ENCODE measurements at regions not wholly inside any gene's neighbourhood (a gene's known extent, or its start where the extent isn't known, plus 50 kb on each side); places are given as distances from the start of the nearest gene placed in this dataset.

- DNase-seq (ENCODE audit: low read depth) = no peak
Measured at GRCh38 chr15:58329781-58330671, 101.8 kb upstream of the LIPC start.

DNA sequence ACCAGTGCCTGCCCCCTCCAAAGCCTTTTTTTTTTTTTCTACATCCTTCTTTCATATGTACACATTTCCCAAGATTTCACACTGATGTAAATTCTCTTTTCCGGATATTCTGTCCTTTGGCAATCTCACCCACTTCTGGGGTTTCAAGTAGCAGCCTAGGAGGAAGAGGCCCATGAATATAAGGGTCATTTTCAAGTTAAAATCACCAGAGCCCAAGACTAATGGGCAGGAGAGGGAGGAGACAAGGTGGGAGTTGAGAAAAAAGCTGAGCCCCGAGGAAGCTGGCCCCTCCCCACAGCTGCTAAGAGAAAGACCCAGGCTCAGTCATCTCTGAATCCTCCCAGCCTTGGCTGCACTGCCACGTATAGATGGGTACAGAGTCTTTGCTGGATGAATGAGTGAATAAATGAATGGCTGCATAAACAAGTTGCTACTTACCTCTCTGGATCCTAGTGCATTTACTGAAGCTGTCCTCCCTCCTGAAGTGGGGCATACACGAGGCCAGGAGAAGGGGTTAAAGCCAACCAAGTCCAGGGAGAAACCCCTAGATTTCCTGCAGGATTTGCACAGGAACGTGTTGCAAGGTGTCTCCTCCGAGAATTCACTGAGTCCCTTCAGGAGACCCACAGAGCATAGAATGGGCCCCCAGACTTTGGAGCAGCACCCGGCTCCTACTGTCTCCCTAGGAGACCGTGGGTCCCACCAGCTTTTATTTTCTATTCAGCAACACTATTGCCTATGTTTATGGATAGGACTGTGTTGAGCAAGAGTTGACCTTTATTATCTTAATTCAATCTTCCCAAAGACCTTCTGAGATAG is 100.8 kb upstream of the LIPC start:
- no peak for DNase-seq (ENCODE audit: low read depth)

DNA sequence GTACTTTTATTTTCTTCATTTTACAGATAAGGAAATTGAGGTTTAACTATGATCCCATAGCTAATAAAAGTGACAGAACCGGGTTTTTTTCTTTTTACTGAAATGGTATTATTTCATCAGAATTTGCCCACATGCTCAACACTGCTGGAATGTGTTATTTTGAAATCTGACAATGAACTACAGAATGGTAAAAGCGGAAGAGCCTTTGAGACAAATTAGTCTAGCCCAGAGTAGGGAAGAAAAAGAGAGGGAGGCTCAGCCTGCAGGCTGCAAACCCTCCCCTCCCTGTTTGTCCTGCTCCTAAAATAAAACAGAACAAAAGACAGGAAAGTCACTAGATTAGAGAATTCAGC is 100.3 kb upstream of the LIPC start:
- no peak for DNase-seq (ENCODE audit: low read depth)

DNA sequence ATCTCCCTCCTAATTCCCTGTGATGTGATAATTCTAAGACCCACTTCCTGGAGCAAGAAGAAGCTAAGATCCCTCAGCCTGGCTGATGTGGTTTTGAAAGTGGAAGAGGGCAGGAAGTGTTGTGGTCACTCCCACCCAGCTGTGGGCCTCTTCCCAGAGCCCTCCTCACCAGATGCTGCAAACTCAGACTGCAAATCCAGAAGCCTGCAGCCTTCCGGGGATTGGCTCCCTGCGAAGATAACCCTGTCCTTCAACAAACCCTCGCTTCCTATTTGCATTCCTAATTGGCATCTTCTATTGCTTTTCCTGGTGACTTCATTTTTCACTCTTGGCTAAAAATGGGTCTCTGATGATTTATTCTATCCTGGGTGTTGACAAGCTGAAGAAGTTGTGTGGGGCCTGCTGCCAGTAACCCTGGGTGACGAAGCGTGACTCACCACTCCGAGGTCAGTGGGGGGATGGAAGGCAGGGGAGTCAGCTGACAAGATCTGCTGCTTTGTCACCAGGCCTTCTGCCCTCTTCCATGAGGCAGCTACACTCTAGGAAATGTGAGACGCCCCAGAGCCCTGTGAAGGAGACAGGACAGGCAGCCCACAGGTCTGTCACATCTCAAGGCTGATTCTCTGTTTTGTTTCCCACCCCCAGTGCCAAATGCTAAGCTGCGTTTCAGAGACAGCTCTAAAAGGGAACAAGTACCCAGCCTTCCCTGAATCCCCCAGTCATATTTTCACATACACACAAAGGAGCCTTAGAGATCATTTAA is 99.7 kb upstream of the LIPC start:
- DNase-seq (ENCODE audit: low read depth) = peak; percentile 86

- DNase-seq (ENCODE audit: low read depth) = no peak
Measured at GRCh38 chr15:58332676-58333400, 99.0 kb upstream of the LIPC start.

- DNase-seq (ENCODE audit: low read depth) = no peak
Measured at GRCh38 chr15:58334803-58335202, 97.0 kb upstream of the LIPC start.

DNA sequence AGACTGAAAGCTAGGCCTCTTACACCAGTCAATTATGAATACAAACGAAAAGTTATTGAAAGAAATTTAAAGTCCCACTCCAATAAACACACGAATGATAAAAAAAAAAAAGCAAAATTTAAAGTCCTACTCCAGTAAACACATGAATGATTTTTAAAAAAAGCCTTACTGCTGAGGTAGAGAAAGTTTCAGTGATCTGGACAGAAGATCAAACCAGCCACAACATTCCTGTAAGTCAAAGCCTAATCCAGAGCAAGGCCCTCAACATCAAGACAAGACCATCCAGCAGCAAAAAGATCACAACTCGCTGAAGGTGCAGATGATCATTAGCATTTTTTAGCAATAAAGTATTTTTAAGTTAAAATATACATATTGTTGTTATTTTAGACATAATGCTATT is 95.6 kb upstream of the LIPC start:
- DNase-seq (ENCODE audit: low read depth) = no peak

GRCh38 chr15:58340176-58340575 is 91.6 kb upstream of the LIPC start:
- DNase-seq (ENCODE audit: low read depth) = no peak

- no peak for DNase-seq (ENCODE audit: low read depth)
Measured at GRCh38 chr15:58342508-58342907, 89.3 kb upstream of the LIPC start.

DNA sequence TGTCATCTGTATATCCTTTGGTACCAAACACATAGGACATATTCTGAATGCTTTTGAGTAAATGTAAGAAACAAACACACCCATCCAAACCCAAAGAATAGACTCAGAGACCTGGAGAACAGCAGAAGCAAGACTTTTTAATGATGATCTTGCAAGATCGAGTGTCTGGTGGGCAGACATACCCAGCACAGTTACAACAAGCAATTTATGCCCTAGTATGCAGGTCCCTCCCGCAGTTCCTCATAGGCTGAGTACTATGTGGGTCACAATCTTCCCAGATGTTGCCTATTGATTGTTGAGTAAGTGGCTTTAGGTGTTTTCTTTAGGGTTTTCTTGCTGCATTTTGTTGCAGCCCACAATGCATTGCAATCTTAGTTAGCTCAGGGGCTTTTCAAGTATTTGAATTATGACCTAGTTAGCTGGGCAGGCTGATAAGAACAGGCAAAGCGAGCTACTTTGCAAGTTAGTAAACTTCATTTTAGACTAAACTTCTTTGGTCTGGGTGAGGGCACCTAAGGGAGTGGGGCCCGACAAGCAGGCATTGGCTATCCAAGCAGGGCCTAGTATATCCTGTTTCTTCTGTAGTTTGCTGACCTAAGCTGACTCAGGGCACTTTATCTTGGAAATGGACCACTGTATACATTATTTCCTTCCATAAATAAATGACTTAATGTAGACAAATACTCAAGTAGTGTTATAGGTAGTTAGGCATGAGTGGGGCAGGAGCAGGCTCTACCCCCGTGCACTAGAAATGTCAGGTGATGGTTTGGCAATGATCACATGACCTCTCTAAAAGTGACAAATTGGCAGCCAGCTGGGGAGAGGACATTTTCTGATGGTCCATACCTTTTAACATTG is 87.3 kb upstream of the LIPC start:
- no peak for DNase-seq (ENCODE audit: low read depth)

- no peak for DNase-seq (ENCODE audit: low read depth)
Measured at GRCh38 chr15:58346361-58346760, 85.4 kb upstream of the LIPC start.

DNA sequence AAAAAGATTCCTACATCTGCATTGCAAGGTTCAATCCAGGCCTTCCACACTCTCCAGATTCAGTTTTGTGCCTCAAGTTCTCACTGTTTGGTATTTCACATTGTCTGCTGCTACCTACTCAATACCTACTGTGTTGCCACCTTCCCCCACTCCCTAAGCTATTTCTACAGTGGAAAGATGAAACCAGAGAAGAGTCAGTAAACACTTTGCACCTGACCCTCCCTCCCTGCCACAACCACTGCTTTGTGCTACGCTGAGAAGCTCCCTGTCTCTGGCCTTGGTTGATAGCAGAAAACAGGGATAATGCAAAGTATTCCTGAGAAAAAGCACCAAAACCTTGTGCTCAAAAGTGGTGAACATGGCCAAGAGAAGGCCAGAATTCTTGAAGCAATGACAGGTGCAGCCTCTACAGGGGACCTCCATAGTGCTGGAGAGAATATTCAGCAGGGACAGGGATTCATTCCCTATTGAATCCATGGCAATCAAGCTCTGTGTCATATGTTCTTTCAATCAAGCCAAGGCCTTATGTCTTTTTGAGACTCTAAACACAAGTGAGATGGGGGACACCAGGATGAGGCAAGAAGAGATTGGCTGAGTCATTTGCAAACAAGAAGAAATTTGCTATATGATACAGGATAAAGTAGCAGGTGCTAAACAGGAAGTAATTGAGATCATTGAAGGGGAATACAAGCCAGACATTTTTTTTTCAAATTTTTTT is 83.5 kb upstream of the LIPC start:
- DNase-seq (ENCODE audit: low read depth) = no peak

DNA sequence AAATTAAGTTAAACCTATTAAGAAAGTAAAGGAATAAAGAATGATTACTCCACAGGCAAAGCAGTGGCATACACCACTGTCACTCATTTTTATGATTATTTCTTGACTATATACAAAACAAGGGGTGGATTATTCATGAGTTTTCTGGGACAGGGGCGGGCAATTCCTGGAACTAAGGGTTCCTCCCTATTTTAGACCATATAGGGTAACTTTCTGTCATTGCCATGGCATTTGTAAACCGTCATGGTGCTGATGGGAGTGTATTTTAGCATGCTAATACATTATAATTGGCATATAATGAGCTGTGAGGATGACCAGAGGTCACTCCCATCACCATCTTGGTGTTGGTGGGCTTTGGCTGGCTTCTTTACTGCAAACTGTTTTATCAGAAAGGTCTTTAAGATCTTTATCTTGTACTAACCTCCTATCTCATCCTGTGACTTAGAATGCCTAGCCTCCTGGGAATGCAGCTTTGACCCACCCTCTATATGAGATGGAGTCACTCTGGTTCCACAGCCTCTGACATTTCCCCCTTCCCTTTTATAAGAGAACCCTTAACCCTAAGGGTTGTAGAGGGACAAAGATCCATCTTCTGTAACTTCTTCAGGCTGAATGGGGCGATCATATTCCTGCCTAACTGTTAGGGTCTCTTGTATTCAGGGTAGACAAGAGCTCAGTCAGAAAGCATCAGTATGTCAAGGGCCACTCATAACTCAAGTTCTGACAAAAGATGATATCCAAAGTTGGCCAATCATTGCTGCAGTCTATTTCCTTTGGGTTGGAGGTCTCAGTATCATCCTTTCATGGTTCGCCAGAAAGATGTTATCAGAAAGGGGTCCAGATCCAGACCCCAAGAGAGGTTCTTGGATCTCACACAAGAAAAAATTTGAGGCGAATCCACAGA is 79.5 kb upstream of the LIPC start:
- DNase-seq (ENCODE audit: low read depth) = no peak

DNA sequence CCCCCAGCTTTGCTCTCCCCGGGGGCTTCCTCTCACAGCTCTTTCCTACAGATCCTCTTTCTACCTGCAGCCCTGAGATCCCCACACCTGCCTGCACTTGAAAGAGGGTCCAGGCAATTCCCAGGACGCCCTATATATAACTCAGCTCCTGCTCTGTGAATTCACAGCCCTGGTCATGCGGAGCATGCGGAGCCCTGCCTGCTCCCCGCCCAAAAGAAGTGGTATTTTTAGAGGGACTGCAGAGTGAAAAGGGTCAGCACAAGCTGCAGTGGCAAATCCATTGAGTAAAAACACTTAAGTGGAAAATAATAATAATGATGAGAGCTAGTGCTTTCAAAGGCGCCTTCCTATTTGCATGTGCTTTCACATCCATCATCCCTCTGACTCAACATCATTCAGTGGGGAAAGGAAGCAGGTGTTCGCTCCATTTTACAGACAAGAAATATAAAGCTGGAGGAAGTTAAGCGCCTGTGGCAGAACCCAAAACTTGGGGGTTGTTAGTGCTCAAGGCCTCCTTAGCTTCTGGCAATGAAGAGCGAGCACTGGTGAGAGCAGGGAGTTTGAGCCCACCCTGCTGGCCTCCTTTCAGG is 76.3 kb upstream of the LIPC start:
- DNase-seq (ENCODE audit: low read depth) = no peak

DNA sequence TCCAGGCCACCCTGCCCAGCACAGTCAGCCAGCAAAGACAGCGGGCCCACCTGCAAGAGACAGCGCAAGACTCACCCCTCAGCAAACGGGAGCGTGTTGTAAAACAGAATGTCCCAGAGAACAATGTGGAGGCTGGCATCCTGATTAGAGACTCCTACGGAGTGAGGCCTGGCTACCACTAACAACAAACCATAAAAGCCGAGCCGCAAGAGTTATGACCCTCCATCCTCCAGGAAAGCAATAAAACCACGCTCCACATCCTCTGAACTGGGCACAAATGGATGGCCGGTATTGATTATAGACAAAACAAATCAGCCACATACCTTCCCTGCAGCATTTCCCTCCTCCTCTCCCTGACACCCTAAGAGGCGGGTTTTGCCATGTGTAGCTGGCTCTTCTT is 75.8 kb upstream of the LIPC start:
- DNase-seq (ENCODE audit: low read depth) = no peak

DNA sequence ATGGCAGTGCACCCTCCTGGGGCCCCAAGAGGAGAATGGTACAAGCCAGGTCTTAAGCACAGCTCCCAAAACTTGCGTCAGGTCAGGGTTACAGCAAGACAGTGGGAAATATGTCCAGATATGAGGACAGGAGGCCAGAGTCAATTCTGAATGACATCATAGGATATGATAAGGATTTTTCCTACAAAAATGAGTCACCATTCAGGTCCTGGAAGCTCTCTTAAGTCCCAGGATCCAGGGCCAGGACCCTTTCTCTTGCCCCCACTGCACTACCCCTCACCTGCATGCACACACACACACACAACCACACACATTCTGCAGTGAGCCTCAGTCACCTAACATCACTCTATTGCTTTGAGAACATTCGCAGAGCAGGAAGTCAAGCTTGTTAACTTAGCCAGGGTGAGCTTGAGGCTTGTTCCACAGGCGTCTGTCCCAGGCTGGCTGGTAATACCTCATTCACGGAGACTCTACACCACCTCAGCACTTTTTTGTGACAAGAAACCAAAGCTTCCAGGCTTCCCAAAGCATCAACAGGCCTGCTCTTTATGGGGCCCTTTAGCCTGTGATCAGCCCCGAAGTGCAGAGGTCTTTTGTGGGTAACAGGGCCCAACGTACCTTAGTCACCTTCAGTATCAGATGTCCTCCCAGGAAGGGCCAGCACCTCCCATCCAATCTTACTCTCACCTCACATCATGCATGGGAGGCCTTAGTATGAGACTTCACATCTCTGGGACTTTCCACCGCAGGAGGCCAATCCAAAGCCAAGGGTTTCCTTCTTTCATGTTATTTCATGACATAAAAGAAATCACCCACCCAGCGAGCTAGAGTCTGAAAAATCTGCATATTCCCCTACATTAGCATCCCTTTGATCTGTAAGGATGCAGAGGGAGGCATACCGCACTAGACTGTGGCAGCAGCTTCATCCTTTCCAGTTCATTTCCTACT is 74.0 kb upstream of the LIPC start:
- DNase-seq (ENCODE audit: low read depth) = peak; percentile 6

- no peak for DNase-seq (ENCODE audit: low read depth)
Measured at GRCh38 chr15:58360421-58361090, 71.2 kb upstream of the LIPC start.

Measured in stimulated activated CD4-positive, alpha-beta T cell treated with anti-CD3 and anti-CD28 coated beads, Interleukin-2, amount 100 ng/mL, for 4 hours (primary cell).